Parathyroid adenoma (tissue), 2 donors: ENCODE measurements at regions not wholly inside any gene's neighbourhood (a gene's known extent, or its start where the extent isn't known, plus 50 kb on each side); places are given as distances from the start of the nearest gene placed in this dataset.

Experiments
- H2AFZ ChIP-seq: fragments of 300-600 bp; sonication (generic); one replicate; pipeline ENCODE4 v1.7.0; 2017; ENCODE audit warnings: antibody characterized with exemption, mild to moderate bottlenecking
- H3K27ac ChIP-seq: fragments of 300-600 bp; sonication (generic); one replicate; pipeline ENCODE4 v1.7.0; 2017
- H3K27me3 ChIP-seq: fragments of 300-600 bp; sonication (generic); one replicate; pipeline ENCODE4 v1.7.0; 2017; ENCODE audit warnings: low read length; ENCODE audit not compliant: control insufficient read depth, insufficient read depth
- H3K36me3 ChIP-seq: fragments of 300-600 bp; sonication (generic); one replicate; pipeline ENCODE4 v1.7.0; 2017; ENCODE audit warnings: low read length; ENCODE audit not compliant: control insufficient read depth, insufficient read depth
- H3K4me1 ChIP-seq: fragments of 300-600 bp; sonication (generic); one replicate; pipeline ENCODE4 v1.7.0; 2017; ENCODE audit warnings: control low read depth
- H3K4me2 ChIP-seq: fragments of 300-600 bp; sonication (generic); one replicate; pipeline ENCODE4 v1.7.0; 2017; ENCODE audit warnings: low read length
- H3K4me3 ChIP-seq: fragments of 300-600 bp; sonication (generic); one replicate; pipeline ENCODE4 v1.7.0; 2017; ENCODE audit warnings: low read depth, low read length
- H3K79me2 ChIP-seq: fragments of 300-600 bp; sonication (generic); one replicate; pipeline ENCODE4 v1.7.0; 2017; ENCODE audit warnings: control low read depth
- H3K9ac ChIP-seq: fragments of 300-600 bp; sonication (generic); one replicate; pipeline ENCODE4 v1.7.0; 2017; ENCODE audit warnings: mild to moderate bottlenecking
- H3K9me3 ChIP-seq: fragments of 300-600 bp; sonication (generic); one replicate; pipeline ENCODE4 v1.7.0; 2017; ENCODE audit warnings: low read length; ENCODE audit not compliant: control insufficient read depth
- TF ChIP-seq, protein P1 (sequence below): fragments of 300-600 bp; sonication (generic); IDR thresholded peaks from one replicate; pipeline ENCODE4 v1.7.0; 2017; ENCODE audit warnings: antibody characterized with exemption, mild to moderate bottlenecking
- donor health status: primary hyperparathyroidism.

DNA sequence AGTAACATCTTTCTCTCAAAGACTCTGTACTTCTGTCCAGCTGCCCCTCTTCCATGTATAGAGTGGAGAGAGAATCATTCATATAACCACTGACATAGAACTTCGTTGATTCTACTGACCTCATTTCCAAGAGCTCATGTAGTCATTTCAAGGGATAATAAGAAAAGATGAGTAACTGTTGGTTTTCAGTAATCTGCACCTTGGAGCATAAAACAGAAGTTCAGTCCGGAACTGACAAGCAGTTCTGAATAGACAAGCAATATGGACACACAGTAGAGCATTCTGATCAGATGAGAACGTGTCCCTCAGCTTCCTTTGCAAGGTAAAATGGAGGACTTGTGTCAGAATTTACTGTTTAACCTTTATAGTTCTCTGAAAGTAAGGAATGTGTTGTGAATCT is 847.1 kb downstream of the REEP3 start:
- Histone ChIP-seq H3K4me1 (no peaks in the 10 kb centered on the region), H2AFZ (no peak overlapping the region), H3K36me3 (no peaks in the 10 kb centered on the region), H3K9ac (no peak overlapping the region), H3K79me2 (no peaks in the 10 kb centered on the region), H3K9me3 (no peaks in the 10 kb centered on the region), H3K27ac (no peak overlapping the region), H3K4me2 (no peak overlapping the region), H3K4me3 (no peak overlapping the region), H3K27me3 (no peaks in the 10 kb centered on the region)
- TF ChIP-seq, protein P1, sequence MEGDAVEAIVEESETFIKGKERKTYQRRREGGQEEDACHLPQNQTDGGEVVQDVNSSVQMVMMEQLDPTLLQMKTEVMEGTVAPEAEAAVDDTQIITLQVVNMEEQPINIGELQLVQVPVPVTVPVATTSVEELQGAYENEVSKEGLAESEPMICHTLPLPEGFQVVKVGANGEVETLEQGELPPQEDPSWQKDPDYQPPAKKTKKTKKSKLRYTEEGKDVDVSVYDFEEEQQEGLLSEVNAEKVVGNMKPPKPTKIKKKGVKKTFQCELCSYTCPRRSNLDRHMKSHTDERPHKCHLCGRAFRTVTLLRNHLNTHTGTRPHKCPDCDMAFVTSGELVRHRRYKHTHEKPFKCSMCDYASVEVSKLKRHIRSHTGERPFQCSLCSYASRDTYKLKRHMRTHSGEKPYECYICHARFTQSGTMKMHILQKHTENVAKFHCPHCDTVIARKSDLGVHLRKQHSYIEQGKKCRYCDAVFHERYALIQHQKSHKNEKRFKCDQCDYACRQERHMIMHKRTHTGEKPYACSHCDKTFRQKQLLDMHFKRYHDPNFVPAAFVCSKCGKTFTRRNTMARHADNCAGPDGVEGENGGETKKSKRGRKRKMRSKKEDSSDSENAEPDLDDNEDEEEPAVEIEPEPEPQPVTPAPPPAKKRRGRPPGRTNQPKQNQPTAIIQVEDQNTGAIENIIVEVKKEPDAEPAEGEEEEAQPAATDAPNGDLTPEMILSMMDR = no peak

GRCh38 chr10:64369885-64370773 is 848.9 kb downstream of the REEP3 start:
- Histone ChIP-seq H2AFZ (no peak overlapping the region), H3K9ac (no peak overlapping the region), H3K9me3 (no peaks in the 10 kb centered on the region), H3K4me3 (no peak overlapping the region), H3K27ac (no peak overlapping the region), H3K27me3 (no peaks in the 10 kb centered on the region), H3K36me3 (no peaks in the 10 kb centered on the region), H3K4me2 (no peak overlapping the region), H3K4me1 (no peaks in the 10 kb centered on the region), H3K79me2 (no peaks in the 10 kb centered on the region)
- TF ChIP-seq, protein P1 = no peak

GRCh38 chr10:64374346-64374745 is 853.1 kb downstream of the REEP3 start:
- Histone ChIP-seq H3K4me2 (no peak overlapping the region), H3K4me1 (no peaks in the 10 kb centered on the region), H3K4me3 (no peak overlapping the region), H3K27ac (no peak overlapping the region), H2AFZ (no peak overlapping the region), H3K9ac (no peak overlapping the region), H3K9me3 (no peaks in the 10 kb centered on the region), H3K36me3 (no peaks in the 10 kb centered on the region), H3K27me3 (no peaks in the 10 kb centered on the region), H3K79me2 (no peaks in the 10 kb centered on the region)
- TF ChIP-seq, protein P1 = no peak

DNA sequence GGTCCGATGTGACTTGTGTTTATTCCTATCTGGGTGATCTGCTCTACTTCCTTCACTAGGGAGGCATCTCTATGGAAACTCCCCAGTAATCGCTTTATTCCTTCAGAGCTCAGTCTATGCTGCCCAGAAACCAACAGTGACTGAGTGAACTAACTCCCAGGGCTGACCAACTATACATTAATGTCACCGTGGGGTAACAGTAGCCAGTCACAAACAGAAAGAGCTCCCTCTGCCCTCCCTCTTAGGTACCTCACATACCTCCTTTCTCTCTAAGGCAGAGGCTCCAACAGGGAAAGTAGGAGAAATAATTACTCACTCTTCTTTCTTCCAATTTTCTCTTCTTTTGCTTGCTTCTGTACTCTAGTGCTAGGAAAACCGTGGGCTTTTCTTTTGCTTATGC is 855.0 kb downstream of the REEP3 start:
- no peaks in the 10 kb centered on the region for H3K4me1 ChIP-seq
- H3K4me3 ChIP-seq = no peak overlapping the region
- H3K9ac ChIP-seq = no peak overlapping the region
- H3K4me2 ChIP-seq = no peak overlapping the region
- H2AFZ ChIP-seq = no peak overlapping the region
- no peaks in the 10 kb centered on the region for H3K27me3 ChIP-seq
- TF ChIP-seq, protein P1 = no peak
- H3K27ac ChIP-seq = no peak overlapping the region
- no peaks in the 10 kb centered on the region for H3K79me2 ChIP-seq
- H3K36me3 ChIP-seq = no peaks in the 10 kb centered on the region
- H3K9me3 ChIP-seq = no peaks in the 10 kb centered on the region

DNA sequence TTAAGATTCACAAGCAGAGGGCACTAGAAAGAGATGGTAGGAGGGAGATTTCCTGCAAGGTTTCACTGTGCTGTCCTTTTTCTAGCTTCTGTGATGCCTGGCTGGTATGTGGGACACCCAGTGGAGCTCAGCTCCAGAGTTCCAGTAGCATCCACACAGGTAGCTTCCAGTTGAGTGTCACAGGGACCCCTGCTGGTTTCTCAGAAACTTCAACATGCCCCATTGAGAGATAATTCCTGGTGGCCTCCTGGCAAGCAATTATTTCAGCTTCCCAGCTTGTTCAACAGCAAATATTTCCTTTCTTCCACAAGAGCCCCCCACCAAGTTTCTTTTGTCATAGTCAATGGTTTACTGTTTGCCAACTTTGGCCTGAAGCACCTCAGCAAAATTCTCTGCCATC is 858.7 kb downstream of the REEP3 start:
- Histone ChIP-seq H3K79me2 (no peaks in the 10 kb centered on the region), H3K9me3 (no peaks in the 10 kb centered on the region), H3K27ac (no peak overlapping the region), H3K4me2 (no peak overlapping the region), H3K4me1 (no peaks in the 10 kb centered on the region), H2AFZ (no peak overlapping the region), H3K27me3 (no peaks in the 10 kb centered on the region), H3K9ac (no peak overlapping the region), H3K4me3 (no peak overlapping the region), H3K36me3 (no peaks in the 10 kb centered on the region)
- TF ChIP-seq, protein P1 = no peak
